GM21723 (cell line): ENCODE measurements at regions not wholly inside any gene's neighbourhood (a gene's known extent, or its start where the extent isn't known, plus 50 kb on each side); places are given as distances from the start of the nearest gene placed in this dataset.

Experiments used
- ATAC-seq: cut with Tn5 transposase; IDR thresholded peaks from one replicate; pipeline ENCODE4 v1.9.1; 2021; ENCODE audit warnings: mild to moderate bottlenecking, moderate library complexity; ENCODE audit not compliant: unreplicated experiment

DNA sequence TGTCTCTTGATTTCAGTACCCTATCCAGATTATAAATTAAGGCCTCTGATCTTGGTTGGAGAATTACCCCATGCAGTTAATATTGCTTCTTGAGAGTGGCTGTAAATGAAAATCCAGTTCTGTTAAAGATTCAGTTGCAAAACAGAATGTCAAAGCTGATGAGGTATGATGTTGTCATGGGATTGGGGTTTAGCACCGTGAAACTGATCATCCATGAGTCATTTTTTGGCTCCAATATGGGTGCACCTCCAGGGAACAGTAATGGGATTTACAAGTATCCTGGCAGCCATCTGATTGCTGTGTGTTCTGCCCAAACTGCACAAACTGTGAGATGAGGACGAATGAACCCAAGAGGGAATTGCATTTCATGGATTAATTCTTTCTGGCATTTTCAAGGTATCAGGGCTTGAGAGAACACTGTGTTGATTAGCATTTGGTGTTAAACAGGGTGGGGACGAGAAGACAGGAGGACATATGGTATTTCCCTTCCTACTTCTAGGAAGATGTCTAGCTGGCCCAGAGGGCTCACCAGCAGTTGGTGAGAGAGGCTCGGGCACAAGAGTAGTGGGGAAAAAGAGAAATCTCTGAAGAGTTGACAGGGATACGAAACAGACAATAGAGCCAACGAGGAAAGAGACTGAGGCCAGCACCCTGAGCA is 214.7 kb downstream of the GAS1 start:
- ATAC-seq, result no peak

DNA sequence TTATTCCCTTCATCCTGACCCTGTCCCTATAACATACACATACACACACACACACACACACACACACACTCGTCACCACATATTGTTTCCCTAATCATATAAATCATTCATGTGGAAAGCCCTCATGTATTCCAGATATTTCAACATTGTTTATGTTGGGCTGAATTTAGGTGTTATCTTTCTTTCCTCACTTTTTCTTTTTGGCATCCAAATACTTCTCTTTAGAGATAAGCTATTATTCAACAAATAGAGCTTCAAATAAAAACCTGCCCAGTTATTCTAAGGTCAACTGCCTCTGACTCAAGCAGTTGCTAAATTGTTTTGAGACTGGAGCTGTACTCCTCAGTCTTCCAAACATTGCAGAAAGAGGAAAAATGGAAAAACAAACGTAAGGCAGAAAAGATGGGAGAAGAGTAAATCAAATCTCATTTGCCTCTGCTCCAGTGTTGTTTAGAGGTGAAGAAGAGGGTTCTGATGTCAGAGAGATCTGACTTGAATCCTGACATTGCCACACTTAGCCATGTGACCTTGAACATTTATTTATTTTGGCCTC is 215.7 kb downstream of the GAS1 start:
- no peak for ATAC-seq

DNA sequence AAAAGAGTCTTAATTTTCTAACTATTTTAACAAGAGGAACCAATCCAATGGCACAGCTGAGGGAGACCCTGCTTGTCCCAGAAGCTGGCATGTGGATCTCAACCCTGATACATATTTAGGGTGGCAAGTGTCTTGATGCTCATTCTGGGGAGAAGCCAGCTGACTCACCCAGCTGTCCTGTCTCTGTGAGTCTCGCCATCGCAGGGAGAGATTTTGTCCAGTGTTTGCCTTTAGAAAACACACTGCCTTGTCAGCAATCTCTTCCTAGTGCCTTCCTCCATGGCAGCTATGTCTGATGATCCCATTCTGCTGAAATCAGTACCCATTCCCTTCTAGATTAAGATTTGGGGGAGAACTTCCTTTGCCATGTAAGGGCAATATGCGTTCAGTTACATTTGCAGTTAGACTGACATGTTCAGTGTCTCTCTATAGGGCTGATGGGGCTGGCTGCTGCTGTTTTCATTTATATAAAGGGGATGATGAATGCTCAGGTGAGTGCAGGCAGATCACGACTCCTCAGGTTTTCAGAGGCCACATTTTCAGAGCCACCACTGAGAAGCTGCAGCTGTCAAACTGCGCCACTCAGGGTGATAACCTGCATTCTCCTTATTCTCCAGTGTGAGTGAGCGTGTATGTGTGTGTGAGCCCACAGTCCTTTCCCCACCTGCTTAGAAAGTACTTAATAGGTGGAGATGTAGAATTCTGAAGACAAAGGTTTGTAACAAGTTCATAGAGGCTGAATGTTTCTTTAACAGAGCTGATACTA is 217.0 kb downstream of the GAS1 start:
- no peak for ATAC-seq

DNA sequence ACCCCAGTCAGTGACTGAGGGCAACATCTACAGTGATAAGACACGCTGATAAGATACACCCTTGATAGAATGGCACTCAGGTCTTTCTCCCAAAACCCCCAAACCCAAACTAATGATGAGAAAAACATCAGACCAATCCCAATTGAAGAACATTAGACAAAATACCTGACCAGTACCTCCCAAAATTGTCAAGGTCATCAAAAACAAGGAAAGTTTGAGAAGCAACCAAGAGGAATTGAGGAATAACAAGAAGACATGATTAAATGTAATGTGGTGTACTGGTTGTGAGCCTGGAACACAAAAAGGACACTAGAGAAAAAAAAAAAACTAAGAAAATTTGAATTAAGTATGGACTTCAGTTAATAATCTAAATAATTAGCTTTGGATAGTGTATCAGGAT is 222.8 kb downstream of the GAS1 start:
- ATAC-seq, result no peak

DNA sequence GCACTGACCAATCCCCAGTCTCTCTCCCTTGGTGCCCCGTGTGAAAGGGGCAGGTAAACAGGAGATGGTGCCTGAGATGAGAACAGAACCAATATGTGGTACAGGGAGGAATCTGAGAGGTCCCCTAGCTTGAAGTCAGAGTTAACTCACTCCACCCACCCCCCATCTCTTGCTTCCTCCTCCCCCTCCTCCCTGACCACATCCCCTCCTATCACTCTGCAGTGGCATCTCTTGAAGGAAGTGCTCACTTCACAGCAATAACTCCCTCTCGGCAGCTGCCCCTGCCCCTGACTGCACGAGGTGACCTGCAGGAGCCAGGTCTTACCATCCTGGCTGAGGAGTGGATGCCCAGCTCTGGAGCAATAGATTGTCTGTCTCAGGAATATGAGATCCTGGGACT is 224.0 kb downstream of the GAS1 start:
- ATAC-seq, result no peak

DNA sequence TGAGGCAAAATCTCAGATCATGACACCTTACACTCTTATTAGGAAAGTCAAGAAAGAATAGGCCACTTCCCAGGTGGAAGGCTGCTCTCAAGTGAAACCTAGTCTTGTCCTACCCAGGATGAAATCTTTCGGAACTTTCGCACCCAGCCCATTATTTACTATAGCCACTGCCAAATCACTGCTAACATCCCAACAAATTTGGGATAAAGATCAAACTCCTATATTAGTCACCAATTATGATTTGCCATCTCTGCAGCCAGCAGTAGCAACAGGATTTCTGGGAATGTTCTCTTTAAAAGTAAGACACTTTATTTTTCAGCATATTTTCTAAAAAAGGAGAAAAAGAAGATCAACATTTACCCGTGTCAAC is 224.6 kb downstream of the GAS1 start:
- no peak for ATAC-seq

DNA sequence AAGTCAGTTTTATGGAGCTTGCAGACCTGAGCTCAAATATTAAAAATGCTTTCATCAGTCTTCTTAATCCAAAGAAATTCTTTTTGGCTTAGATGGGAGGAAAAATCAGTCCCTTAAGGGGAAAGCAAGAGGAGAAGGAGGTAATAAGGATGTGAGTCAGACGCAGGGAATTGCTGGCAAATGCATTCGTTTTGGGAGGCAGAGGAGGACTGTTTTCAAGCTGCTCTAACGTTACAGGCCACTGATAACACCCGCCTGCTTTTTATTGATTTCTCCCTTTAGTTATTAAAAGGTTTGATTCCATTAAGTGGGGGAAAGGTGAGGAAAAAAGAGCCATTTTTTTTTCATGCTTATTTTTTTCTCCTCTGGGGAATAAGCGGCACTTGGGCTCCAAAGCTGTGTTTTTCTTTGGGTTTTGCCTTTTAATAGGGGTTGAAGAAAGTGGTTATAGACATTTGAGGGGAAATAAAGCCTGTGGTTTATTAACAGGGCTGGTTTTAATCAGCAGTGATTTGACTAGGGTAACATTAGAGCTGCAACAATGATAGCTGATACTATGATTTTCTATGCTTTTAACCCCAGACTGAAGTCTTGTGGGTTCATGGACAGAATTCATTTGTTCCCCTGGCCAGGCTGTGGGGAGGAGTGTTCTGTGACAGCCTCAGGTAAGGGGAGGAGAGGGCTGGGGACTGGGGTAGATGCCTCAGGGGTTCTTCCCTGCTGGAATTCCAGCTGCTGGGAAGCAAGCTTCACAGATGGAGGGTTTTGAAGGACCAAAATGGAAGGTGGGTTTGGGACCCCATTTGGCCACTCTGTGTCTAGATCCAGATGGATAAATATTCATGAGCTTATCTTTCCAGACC is 225.2 kb downstream of the GAS1 start:
- ATAC-seq, result no peak

DNA sequence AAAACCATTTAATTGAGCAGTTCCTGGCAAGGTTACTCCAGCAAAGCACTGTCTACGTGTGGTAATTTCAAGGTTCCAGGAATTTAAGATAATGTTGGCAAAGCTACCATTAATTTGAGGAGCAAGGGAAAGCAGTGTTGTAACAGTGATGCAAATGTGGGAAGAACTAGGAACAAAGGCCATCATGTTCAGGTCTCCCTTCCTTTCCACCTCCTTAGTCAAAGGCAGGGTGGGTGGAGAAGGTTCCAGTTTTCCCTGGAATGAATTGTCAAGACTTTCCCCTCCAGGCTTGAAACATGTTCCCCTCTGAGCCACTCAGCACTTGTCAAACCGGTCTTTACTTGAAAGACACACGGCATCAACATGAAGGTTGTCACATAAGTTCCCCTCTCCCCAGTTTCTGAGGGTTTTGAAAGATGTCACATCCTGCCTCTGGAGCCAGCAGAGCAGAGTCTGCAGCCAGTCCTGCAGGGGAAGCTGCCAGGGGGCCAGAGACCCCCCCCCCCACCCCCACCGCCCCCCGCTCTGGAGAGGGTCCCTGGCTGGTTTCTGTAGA is 226.0 kb downstream of the GAS1 start:
- no peak for ATAC-seq

DNA sequence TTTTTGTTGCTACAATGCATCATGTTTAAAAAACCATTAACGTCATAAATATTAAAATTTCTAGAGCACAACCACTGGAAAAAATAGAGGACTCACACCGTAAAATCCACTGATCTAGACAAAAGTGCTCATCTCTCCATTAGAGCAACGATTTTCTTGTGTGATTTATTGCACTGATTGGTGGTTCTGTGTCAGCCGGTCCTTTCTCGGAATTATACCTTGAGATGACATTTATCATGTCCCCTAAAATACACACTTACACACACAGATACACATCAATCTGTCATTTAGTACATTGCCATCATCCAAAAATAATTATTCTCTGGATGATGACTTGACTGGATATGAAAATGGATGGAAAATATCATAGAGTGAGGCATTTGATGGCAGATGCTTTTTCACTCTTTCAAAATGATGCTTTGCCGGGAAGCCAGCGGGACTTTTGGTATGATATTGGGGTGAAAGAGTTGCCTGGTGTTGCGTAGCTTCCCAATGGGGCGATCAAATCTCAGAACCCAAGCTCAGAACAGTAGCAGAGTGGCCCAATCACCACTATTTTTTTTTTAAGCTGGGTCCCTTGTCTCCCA is 226.6 kb downstream of the GAS1 start:
- ATAC-seq, result no peak

DNA sequence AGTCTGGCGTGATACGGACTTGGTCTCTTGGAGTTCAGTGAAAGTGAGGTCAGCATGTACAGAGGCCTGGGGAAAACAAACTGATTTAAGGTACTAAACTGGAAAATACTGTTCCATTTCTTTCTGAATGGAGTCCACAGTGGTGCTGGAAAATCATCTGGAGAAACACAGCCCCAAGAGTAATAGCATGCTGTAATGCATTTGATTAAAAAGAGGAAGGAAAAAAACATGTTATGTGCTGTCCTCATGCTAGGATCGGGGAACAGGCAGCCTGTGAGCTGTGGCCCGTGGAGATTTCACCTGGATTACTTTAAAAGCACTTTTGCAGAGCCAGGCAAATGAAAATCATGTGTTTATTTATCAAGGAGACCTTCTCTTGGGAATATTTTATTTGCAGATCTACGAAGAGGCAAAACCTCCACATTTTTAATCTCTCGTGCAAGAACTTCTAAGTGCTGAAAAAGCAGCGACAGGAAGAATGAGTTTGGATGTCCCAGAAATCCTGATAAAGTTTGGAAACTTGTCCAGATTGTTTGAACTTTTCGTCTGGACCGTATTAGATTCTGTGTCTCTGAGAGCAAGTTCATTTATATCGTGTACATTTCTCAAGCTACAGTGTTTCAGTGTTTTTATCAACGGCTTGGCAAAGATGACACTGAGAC is 228.8 kb downstream of the GAS1 start:
- no peak for ATAC-seq

DNA sequence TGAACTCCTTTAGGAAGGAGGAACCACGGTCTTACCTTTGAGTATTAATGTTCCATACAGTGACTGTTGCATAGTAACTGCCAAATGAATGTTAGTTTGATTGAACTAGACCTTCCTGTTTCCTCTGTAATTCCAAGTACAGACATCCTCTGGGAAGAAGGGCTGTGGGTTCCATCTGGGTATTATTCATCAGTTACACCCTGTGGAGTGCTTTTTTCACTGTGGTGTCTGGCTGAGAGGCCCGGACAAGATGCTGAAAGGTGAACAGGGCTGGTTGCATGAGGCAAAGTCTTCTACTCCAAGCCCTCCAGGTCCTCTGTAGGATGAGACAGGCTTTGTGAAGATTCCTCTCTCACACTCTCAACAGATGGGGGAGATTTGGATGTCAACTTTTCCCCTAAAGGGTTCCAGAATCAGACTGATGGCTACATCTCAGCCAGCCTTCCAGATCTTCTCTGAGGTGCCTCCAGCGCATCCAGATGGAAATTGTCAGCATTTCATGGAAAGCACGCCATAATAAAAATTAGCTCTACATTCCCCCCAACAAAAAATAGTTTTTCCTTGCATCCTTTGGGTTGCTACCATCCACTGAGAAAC is 230.9 kb downstream of the GAS1 start:
- no peak for ATAC-seq

DNA sequence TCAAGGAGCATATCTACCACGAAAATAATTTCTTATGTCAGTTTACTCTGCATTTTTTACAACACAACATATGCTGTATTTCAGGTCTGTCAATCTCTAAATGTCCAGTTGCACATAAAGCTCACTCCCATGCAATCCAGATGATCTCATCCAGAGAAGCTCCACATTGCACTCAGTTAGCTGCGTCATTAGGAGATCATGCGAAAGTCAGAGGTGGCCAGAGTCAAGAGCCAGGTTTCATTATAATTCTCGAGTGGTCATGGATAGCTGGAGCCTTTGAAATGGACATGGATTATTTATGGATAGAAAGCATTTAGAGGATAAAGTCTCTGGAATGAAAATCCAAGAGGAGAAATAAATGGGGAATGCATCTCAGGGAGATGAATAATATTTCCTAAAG is 232.3 kb downstream of the GAS1 start:
- ATAC-seq, result no peak

DNA sequence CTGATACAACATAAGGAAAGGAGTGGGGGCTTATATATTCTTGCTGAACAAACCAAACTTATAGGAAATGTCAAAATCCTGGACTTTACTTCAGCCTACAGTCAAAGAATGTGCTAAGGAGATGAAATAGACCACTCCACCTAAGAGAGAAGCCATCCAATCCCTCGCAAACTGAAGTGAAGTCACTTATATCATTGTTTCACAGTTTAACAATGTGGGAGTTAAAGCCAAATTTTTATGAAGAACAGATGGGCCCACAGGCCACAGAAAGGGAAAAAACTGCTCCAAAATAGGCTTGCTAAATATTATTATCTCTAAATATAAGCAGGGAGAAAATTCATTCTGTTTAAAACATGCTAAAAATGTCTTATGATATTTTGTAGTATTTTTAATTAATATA is 233.3 kb downstream of the GAS1 start:
- ATAC-seq, result no peak

DNA sequence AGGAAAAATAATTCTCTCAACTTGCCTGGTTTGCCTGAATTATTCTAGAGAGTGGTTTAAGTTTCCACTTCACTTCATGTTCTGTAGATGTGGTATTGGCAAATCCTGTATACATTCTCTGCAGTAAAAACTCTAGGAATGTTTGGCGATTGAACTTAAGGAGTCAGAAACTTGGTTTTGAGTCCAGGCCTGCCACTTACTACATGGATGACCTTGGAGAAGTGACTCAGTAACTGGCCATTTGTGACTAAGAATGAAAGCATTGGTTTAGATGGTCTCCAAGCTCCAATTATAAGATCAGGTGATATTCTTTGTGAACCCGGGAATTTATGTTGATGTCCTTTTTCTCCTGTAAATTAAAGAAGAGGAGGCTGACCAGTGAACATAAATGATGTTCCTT is 233.8 kb downstream of the GAS1 start:
- no peak for ATAC-seq

DNA sequence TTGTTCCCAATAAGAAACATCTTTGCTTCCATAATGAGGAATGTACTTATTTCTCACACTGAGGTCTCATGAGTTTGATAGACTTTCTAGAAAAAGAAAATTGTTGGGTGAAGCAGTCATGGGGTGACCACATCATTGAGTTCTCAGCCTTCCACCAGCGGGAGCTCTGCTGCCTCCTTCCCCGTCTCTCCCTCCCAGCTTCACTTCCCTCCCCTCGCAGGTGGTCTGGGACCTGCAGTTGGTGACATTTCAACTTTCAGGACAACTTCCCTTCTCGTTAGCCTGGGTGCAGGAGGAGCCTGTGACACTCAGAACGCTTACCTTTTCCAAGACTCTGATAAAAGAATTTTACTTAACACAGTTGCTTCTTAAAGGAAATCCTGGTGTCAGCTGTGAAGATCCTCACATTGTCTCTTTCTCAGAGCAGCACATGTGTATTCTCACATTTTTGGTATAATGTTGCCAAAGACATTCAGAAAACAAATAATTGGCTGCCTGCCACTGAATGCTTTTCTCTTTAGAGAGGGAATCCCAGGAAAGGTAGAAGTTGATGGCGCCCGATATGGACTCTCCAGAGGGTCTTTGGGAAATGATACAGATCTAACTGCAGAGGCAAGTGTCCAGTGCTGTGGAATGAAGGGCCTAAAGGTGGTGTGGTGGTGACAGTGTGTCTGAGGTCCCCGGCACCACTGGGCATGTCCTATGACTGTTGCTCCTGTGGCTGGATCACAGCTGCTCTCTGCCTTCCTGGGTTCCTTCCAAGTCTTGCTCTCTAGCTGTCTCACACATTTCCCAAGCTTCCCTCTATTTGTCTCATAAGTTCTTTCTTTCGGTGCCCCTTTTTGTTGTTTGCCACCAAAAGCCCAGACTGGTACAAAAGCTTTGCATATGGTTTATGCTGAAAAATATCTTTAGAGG is 238.1 kb downstream of the GAS1 start:
- no peak for ATAC-seq

DNA sequence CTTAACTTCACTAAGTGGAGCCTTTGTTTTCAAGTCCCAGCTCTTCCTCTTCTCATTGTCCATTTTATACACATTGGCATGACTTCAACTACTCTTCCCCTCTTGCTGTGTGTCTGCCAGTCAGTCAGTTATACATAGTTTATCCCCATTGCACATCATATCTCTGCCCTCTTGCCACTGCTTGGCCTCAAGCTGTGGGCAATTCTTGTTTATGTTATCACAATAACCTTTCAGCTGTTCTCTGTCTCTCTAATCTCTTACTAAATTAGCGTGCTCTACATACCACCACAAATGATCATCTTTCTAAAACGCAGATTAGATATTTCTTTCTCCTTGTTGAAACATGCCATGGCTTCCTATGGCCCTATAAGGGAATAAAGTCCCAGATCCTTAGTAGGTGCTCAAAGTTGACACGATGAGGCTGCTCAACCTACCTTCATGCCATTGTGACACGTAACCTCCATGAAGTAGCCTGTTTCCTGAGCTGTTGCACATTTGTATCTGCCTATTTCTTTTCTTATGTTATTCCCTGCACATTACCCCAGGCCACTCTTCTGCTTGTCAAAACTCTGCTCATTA is 239.3 kb downstream of the GAS1 start:
- ATAC-seq, result no peak

DNA sequence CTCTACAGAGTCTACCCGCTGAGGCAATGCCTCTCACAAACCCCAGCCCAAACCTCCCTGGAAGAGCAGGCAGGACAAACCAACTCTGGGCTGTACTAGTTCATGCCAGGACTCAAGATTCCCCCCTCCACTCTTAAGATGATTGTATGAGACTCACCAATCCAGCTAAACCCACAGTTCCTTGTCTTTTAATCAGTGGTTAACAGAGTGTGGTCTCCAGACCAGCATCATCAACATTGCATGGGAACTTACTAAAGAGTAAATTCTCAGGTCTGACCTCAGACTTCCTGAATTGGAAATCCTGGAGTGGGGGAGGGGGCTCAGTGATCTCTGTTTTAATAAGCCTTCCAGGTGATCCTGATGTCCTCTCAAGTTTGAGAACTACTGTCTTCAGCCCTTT is 240.9 kb downstream of the GAS1 start:
- no peak for ATAC-seq

DNA sequence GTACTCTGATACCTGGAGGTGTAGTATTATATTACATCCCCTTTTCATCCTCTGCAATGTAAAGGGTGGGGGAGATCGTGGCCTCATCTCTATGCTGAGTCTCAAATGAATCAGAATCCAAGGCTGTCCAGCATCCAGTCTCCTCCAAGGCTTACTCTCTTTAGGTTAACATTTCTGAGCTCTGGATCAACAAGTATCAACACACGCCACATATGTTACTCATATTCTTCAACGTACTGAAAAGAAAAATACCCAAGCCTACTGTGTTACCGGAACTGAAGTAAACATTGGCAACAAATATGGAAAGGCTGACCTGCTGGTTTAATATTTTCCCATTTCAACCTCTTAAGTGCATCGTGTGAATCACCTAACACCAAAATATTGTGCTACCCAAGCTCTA is 241.8 kb downstream of the GAS1 start:
- no peak for ATAC-seq

DNA sequence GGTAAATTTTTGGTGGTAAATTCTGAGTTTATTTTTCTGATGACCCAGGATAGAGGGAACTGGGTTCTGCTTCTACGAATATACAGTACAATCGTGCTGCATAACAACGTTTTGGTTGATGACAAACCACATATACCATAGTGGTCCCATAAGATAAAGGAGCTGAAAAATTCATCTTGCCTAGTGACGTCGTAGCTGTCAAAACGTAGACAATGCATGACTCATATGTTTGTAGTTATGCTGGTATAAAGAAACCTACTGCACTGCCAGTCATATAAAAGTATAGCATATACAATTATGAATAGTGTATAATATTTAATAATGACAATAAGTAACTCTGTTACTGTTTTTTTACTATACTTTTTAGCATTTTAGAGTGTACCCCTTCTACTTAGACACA is 244.0 kb downstream of the GAS1 start:
- no peak for ATAC-seq
